ENCODE measurements at regions not wholly inside any gene's neighbourhood (a gene's known extent, or its start where the extent isn't known, plus 50 kb on each side); places are given as distances from the start of the nearest gene placed in this dataset.

GRCh38 chr21:21788591-21788990 lies 790.4 kb downstream of the NCAM2 start:
- no peak overlapping the region for H2AFZ ChIP-seq (ENCODE audit: low read length)
- no peaks in the 10 kb centered on the region for H3K79me2 ChIP-seq (ENCODE audit: low read length)
- no peaks in the 10 kb centered on the region for H3K9me2 ChIP-seq (replicated peaks; ENCODE audit: insufficient read depth, low read length)
- peaks cover 34% of the 10 kb centered on the region for H3K9me3 ChIP-seq (ENCODE audit: low read length)
- no peaks in the 10 kb centered on the region for H4K20me1 ChIP-seq (ENCODE audit: insufficient read depth, low read depth, low read length)
- H3K4me3 ChIP-seq (ENCODE audit: low read length): no peak overlapping the region
- H3K9ac ChIP-seq (ENCODE audit: low read length): no peak overlapping the region
- no peaks in the 10 kb centered on the region for H3K36me3 ChIP-seq (ENCODE audit: insufficient read depth, low read length)
- H3K27me3 ChIP-seq (ENCODE audit: low read length): no peaks in the 10 kb centered on the region
- DNase-seq: no peak
- H3K4me1 ChIP-seq (ENCODE audit: low read length): no peaks in the 10 kb centered on the region
- no peak overlapping the region for H3K4me2 ChIP-seq (ENCODE audit: low read depth, low read length, poor library complexity, severe bottlenecking)
- H3K27ac ChIP-seq (ENCODE audit: low read length): no peak overlapping the region

- Histone ChIP-seq H3K27me3 (ENCODE audit: low read length) (no peaks in the 10 kb centered on the region), H3K4me1 (ENCODE audit: low read length) (no peaks in the 10 kb centered on the region), H2AFZ (ENCODE audit: low read length) (no peak overlapping the region), H3K79me2 (ENCODE audit: low read length) (no peaks in the 10 kb centered on the region), H3K9ac (ENCODE audit: low read length) (no peak overlapping the region), H3K27ac (ENCODE audit: low read length) (no peak overlapping the region), H3K9me3 (ENCODE audit: low read length) (peaks cover 43% of the 10 kb centered on the region), H3K4me2 (ENCODE audit: low read depth, low read length, poor library complexity, severe bottlenecking) (no peak overlapping the region), H4K20me1 (ENCODE audit: insufficient read depth, low read depth, low read length) (no peaks in the 10 kb centered on the region), H3K4me3 (ENCODE audit: low read length) (no peak overlapping the region), H3K36me3 (ENCODE audit: insufficient read depth, low read length) (no peaks in the 10 kb centered on the region), H3K9me2 (replicated peaks; ENCODE audit: insufficient read depth, low read length) (no peaks in the 10 kb centered on the region)
- no peak for DNase-seq
Measured at GRCh38 chr21:21801921-21802320, 803.7 kb downstream of the NCAM2 start.

GRCh38 chr21:21806711-21807597 lies 808.7 kb downstream of the NCAM2 start:
- no peak overlapping the region for H3K4me2 ChIP-seq (ENCODE audit: low read depth, low read length, poor library complexity, severe bottlenecking)
- no peak overlapping the region for H3K27ac ChIP-seq (ENCODE audit: low read length)
- no peak for DNase-seq
- H3K4me1 ChIP-seq (ENCODE audit: low read length): no peaks in the 10 kb centered on the region
- H4K20me1 ChIP-seq (ENCODE audit: insufficient read depth, low read depth, low read length): no peaks in the 10 kb centered on the region
- no peaks in the 10 kb centered on the region for H3K79me2 ChIP-seq (ENCODE audit: low read length)
- no peak overlapping the region for H2AFZ ChIP-seq (ENCODE audit: low read length)
- H3K9ac ChIP-seq (ENCODE audit: low read length): no peak overlapping the region
- H3K36me3 ChIP-seq (ENCODE audit: insufficient read depth, low read length): no peaks in the 10 kb centered on the region
- H3K9me3 ChIP-seq (ENCODE audit: low read length): peaks cover 34% of the 10 kb centered on the region
- no peaks in the 10 kb centered on the region for H3K27me3 ChIP-seq (ENCODE audit: low read length)
- no peak overlapping the region for H3K4me3 ChIP-seq (ENCODE audit: low read length)
- no peaks in the 10 kb centered on the region for H3K9me2 ChIP-seq (replicated peaks; ENCODE audit: insufficient read depth, low read length)

- H3K27me3 ChIP-seq (ENCODE audit: low read length): no peaks in the 10 kb centered on the region
- no peak overlapping the region for H3K4me2 ChIP-seq (ENCODE audit: low read depth, low read length, poor library complexity, severe bottlenecking)
- peaks cover 39% of the 10 kb centered on the region for H3K9me3 ChIP-seq (ENCODE audit: low read length)
- no peak overlapping the region for H2AFZ ChIP-seq (ENCODE audit: low read length)
- no peaks in the 10 kb centered on the region for H3K79me2 ChIP-seq (ENCODE audit: low read length)
- no peak overlapping the region for H3K9ac ChIP-seq (ENCODE audit: low read length)
- H3K9me2 ChIP-seq (replicated peaks; ENCODE audit: insufficient read depth, low read length): no peaks in the 10 kb centered on the region
- H3K4me3 ChIP-seq (ENCODE audit: low read length): no peak overlapping the region
- no peak overlapping the region for H3K27ac ChIP-seq (ENCODE audit: low read length)
- no peak for DNase-seq
- no peaks in the 10 kb centered on the region for H3K36me3 ChIP-seq (ENCODE audit: insufficient read depth, low read length)
- H3K4me1 ChIP-seq (ENCODE audit: low read length): no peaks in the 10 kb centered on the region
- H4K20me1 ChIP-seq (ENCODE audit: insufficient read depth, low read depth, low read length): no peaks in the 10 kb centered on the region
Measured at GRCh38 chr21:21807598-21807903, 809.3 kb downstream of the NCAM2 start.

GRCh38 chr21:21813289-21813688 lies 815.1 kb downstream of the NCAM2 start:
- peaks cover 30% of the 10 kb centered on the region for H3K9me3 ChIP-seq (ENCODE audit: low read length)
- no peaks in the 10 kb centered on the region for H3K79me2 ChIP-seq (ENCODE audit: low read length)
- no peaks in the 10 kb centered on the region for H3K36me3 ChIP-seq (ENCODE audit: insufficient read depth, low read length)
- no peaks in the 10 kb centered on the region for H3K4me1 ChIP-seq (ENCODE audit: low read length)
- H3K4me2 ChIP-seq (ENCODE audit: low read depth, low read length, poor library complexity, severe bottlenecking): no peak overlapping the region
- no peaks in the 10 kb centered on the region for H3K9me2 ChIP-seq (replicated peaks; ENCODE audit: insufficient read depth, low read length)
- H3K4me3 ChIP-seq (ENCODE audit: low read length): no peak overlapping the region
- no peak for DNase-seq
- H4K20me1 ChIP-seq (ENCODE audit: insufficient read depth, low read depth, low read length): no peaks in the 10 kb centered on the region
- no peak overlapping the region for H3K27ac ChIP-seq (ENCODE audit: low read length)
- H2AFZ ChIP-seq (ENCODE audit: low read length): no peak overlapping the region
- H3K9ac ChIP-seq (ENCODE audit: low read length): no peak overlapping the region
- no peaks in the 10 kb centered on the region for H3K27me3 ChIP-seq (ENCODE audit: low read length)

GRCh38 chr21:21813934-21814333 lies 815.7 kb downstream of the NCAM2 start:
- Histone ChIP-seq H3K4me2 (ENCODE audit: low read depth, low read length, poor library complexity, severe bottlenecking) (no peak overlapping the region), H3K9me2 (replicated peaks; ENCODE audit: insufficient read depth, low read length) (no peaks in the 10 kb centered on the region), H3K9ac (ENCODE audit: low read length) (no peak overlapping the region), H3K27me3 (ENCODE audit: low read length) (no peaks in the 10 kb centered on the region), H3K36me3 (ENCODE audit: insufficient read depth, low read length) (no peaks in the 10 kb centered on the region), H3K27ac (ENCODE audit: low read length) (no peak overlapping the region), H4K20me1 (ENCODE audit: insufficient read depth, low read depth, low read length) (no peaks in the 10 kb centered on the region), H3K79me2 (ENCODE audit: low read length) (no peaks in the 10 kb centered on the region), H3K4me3 (ENCODE audit: low read length) (no peak overlapping the region), H3K4me1 (ENCODE audit: low read length) (no peaks in the 10 kb centered on the region), H2AFZ (ENCODE audit: low read length) (no peak overlapping the region), H3K9me3 (ENCODE audit: low read length) (peaks cover 29% of the 10 kb centered on the region)
- no peak for DNase-seq

- H3K27me3 ChIP-seq (ENCODE audit: low read length): no peaks in the 10 kb centered on the region
- no peaks in the 10 kb centered on the region for H3K4me1 ChIP-seq (ENCODE audit: low read length)
- H3K9me2 ChIP-seq (replicated peaks; ENCODE audit: insufficient read depth, low read length): no peaks in the 10 kb centered on the region
- H3K79me2 ChIP-seq (ENCODE audit: low read length): no peaks in the 10 kb centered on the region
- no peaks in the 10 kb centered on the region for H4K20me1 ChIP-seq (ENCODE audit: insufficient read depth, low read depth, low read length)
- H3K4me2 ChIP-seq (ENCODE audit: low read depth, low read length, poor library complexity, severe bottlenecking): no peak overlapping the region
- no peak overlapping the region for H2AFZ ChIP-seq (ENCODE audit: low read length)
- H3K36me3 ChIP-seq (ENCODE audit: insufficient read depth, low read length): no peaks in the 10 kb centered on the region
- no peak overlapping the region for H3K27ac ChIP-seq (ENCODE audit: low read length)
- no peak overlapping the region for H3K9ac ChIP-seq (ENCODE audit: low read length)
- H3K4me3 ChIP-seq (ENCODE audit: low read length): no peak overlapping the region
- DNase-seq: no peak
- H3K9me3 ChIP-seq (ENCODE audit: low read length): peaks cover 44% of the 10 kb centered on the region
Measured at GRCh38 chr21:21816778-21817177, 818.6 kb downstream of the NCAM2 start.

GRCh38 chr21:21818898-21819297 lies 820.7 kb downstream of the NCAM2 start:
- no peaks in the 10 kb centered on the region for H3K4me1 ChIP-seq (ENCODE audit: low read length)
- DNase-seq: no peak
- peaks cover 36% of the 10 kb centered on the region for H3K9me3 ChIP-seq (ENCODE audit: low read length)
- H4K20me1 ChIP-seq (ENCODE audit: insufficient read depth, low read depth, low read length): no peaks in the 10 kb centered on the region
- no peaks in the 10 kb centered on the region for H3K27me3 ChIP-seq (ENCODE audit: low read length)
- H3K27ac ChIP-seq (ENCODE audit: low read length): no peak overlapping the region
- no peak overlapping the region for H2AFZ ChIP-seq (ENCODE audit: low read length)
- H3K9ac ChIP-seq (ENCODE audit: low read length): no peak overlapping the region
- H3K4me2 ChIP-seq (ENCODE audit: low read depth, low read length, poor library complexity, severe bottlenecking): no peak overlapping the region
- H3K4me3 ChIP-seq (ENCODE audit: low read length): no peak overlapping the region
- no peaks in the 10 kb centered on the region for H3K79me2 ChIP-seq (ENCODE audit: low read length)
- no peaks in the 10 kb centered on the region for H3K9me2 ChIP-seq (replicated peaks; ENCODE audit: insufficient read depth, low read length)
- no peaks in the 10 kb centered on the region for H3K36me3 ChIP-seq (ENCODE audit: insufficient read depth, low read length)

Measured in Karpas-422 (cell line).